Right renal pelvis (tissue), 4 donors: ENCODE measurements at regions not wholly inside any gene's neighbourhood (a gene's known extent, or its start where the extent isn't known, plus 50 kb on each side); places are given as distances from the start of the nearest gene placed in this dataset.

Source experiments
- DNase-seq, 4 donors: peaks; one replicate each; pipeline ENCODE4 v3.0.0-alpha.2; 2013; ENCODE audit warnings: low read depth in 4 of 4, low spot score in 3 of 4, missing footprints in 1 of 4

GRCh38 chr9:119844431-119844830, 475.2 kb upstream of the BRINP1 start:
- DNase-seq, result no peak

- DNase-seq, result no peak
Measured at GRCh38 chr9:119841016-119841415, 471.8 kb upstream of the BRINP1 start.

GRCh38 chr9:119839888-119840287, 470.7 kb upstream of the BRINP1 start:
- DNase-seq, result peak in 2 of 4 donors; percentile 12 to 20

- DNase-seq, result no peak
Measured at GRCh38 chr9:119838210-119838609, 469.0 kb upstream of the BRINP1 start.

- DNase-seq, result no peak
Measured at GRCh38 chr9:119836036-119836435, 466.8 kb upstream of the BRINP1 start.

GRCh38 chr9:119834064-119834620, 464.9 kb upstream of the BRINP1 start:
- no peak for DNase-seq

- DNase-seq, result no peak
Measured at GRCh38 chr9:119831309-119831708, 462.1 kb upstream of the BRINP1 start.

- no peak for DNase-seq
Measured at GRCh38 chr9:119829748-119830147, 460.5 kb upstream of the BRINP1 start.

- DNase-seq, result no peak
Measured at GRCh38 chr9:119829186-119829585, 460.0 kb upstream of the BRINP1 start.

- DNase-seq, result no peak
Measured at GRCh38 chr9:119827526-119827925, 458.3 kb upstream of the BRINP1 start.

- no peak for DNase-seq
Measured at GRCh38 chr9:119827126-119827525, 457.9 kb upstream of the BRINP1 start.

GRCh38 chr9:119818726-119819435, 449.6 kb upstream of the BRINP1 start:
- no peak for DNase-seq

GRCh38 chr9:119810645-119811429, 441.6 kb upstream of the BRINP1 start:
- DNase-seq, result no peak

GRCh38 chr9:119803679-119804078, 434.4 kb upstream of the BRINP1 start:
- no peak for DNase-seq

- no peak for DNase-seq
Measured at GRCh38 chr9:119802621-119803020, 433.4 kb upstream of the BRINP1 start.

- DNase-seq, result no peak
Measured at GRCh38 chr9:119802133-119802532, 432.9 kb upstream of the BRINP1 start.

- DNase-seq, result no peak
Measured at GRCh38 chr9:119801311-119801710, 432.1 kb upstream of the BRINP1 start.

GRCh38 chr9:119795395-119795794, 426.2 kb upstream of the BRINP1 start:
- no peak for DNase-seq

- no peak for DNase-seq
Measured at GRCh38 chr9:119794836-119795235, 425.6 kb upstream of the BRINP1 start.

- no peak for DNase-seq
Measured at GRCh38 chr9:119793218-119793617, 424.0 kb upstream of the BRINP1 start.

GRCh38 chr9:119792242-119792641, 423.0 kb upstream of the BRINP1 start:
- DNase-seq, result no peak

- DNase-seq, result no peak
Measured at GRCh38 chr9:119789987-119790386, 420.8 kb upstream of the BRINP1 start.
